ELF-1 (cell line): ENCODE measurements at regions not wholly inside any gene's neighbourhood (a gene's known extent, or its start where the extent isn't known, plus 50 kb on each side); places are given as distances from the start of the nearest gene placed in this dataset.

Source experiments
- DNase-seq: peaks from one replicate; pipeline ENCODE4 v3.0.0-alpha.2; 2016; ENCODE audit warnings: low read depth, low spot score

- no peak for DNase-seq
Measured at GRCh38 chr18:34075963-34076860, 148.5 kb downstream of the NOL4 start.

DNA sequence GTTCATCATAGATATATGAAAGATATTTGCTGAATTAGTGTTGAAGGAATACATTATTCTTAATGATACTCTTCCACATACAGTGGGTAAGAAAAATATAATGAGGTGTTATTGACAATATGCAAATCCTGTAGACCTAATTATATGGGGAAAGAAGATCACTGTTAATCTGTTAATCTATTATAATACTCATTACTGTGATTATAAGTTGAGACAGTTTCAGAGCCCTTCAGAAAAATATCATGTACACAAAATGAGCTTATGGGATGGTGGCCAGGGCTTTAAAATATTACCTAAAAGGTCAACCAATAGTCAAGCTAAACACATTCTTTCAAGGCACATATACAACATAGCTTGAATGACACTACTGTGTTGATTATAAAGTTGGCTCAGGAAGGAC lies 163.5 kb downstream of the NOL4 start:
- no peak for DNase-seq

DNA sequence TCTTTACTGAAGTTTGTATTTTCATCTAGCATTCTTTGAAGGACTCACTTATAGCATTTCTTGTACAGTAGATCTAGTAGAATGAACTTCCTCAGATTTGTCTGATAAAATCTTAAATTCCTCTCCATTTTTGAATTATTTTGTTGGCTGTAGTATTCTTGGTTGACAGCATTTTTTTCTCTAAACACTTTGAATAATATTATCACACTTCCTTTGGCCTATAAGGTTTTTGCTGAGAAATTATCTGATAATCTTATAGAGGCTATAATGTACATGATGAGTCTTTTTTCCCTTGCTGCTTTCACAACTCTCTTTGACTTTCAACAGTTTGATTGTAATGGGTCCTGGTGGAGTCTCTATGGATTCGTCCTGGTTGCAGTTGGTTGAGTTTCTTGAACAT lies 169.5 kb downstream of the NOL4 start:
- DNase-seq, result no peak

- no peak for DNase-seq
Measured at GRCh38 chr18:34050661-34051060, 174.1 kb downstream of the NOL4 start.

- no peak for DNase-seq
Measured at GRCh38 chr18:34049511-34049910, 175.2 kb downstream of the NOL4 start.

DNA sequence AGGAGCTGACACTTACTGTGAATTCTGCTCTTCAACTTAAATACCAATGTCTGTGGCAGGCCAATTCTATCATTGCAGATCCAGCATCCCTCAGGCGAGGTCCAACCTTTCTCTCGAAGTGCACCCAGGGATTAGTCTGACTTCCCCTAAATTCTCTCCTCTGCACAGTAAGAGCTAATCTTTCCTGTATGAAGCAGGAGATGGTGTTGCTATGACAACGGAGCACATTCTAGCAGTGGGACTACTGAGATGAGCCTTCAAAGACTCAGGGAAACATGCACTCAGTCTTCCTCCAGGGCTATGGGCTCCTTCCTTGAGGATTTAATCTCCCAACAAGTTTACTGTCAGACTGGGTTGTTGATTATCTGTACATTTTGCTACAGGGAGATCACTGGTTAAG lies 176.3 kb downstream of the NOL4 start:
- DNase-seq, result no peak

GRCh38 chr18:34042423-34043146 lies 182.1 kb downstream of the NOL4 start:
- no peak for DNase-seq

- no peak for DNase-seq
Measured at GRCh38 chr18:34039611-34040010, 185.1 kb downstream of the NOL4 start.

- DNase-seq, result no peak
Measured at GRCh38 chr18:34039201-34039600, 185.5 kb downstream of the NOL4 start.

GRCh38 chr18:34038086-34038485 lies 186.6 kb downstream of the NOL4 start:
- DNase-seq, result no peak

DNA sequence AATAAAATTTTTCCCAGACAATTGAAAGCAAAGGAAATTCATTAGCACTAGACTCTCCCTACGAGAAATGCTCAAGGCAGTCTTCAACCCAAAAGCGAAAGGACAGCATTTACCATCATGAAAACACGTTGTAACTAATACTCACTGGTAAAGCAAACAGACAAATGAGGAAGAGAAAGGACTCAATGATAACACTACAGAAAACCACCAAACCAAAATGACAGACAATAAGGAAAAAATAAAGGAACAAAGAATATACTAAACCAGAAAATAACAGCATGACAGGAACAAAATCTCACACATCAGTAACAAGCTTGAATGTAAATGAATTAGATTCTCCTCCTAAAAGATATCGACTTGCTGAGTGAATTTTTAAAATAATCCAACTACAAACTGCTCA lies 190.7 kb downstream of the NOL4 start:
- DNase-seq, result no peak

- peak; percentile 32 for DNase-seq
Measured at GRCh38 chr18:34031810-34032209, 192.9 kb downstream of the NOL4 start.

GRCh38 chr18:34028324-34028723 lies 196.4 kb downstream of the NOL4 start:
- no peak for DNase-seq

- DNase-seq, result no peak
Measured at GRCh38 chr18:34025191-34025801, 199.4 kb downstream of the NOL4 start.

DNA sequence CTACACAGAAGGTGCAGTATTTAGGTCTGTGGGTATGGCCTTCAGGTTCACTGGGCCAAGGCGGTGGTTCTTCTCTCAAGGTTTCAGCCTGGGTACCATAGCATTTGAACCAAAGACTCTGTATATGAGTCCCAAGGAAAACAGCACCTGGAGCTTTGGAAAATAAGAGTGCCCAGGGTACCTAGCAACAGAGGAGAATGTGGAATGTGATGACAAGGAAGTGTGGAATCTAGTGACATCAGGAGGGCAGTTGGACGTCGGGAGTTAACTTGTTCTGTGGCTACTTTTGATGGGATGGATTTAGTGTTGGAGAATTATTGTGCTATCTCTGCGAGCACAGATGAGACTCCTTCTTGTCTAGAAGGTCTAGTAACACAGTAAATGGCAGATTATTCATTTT lies 201.2 kb downstream of the NOL4 start:
- peak; percentile 22 for DNase-seq

GRCh38 chr18:34018336-34018735 lies 206.4 kb downstream of the NOL4 start:
- no peak for DNase-seq

GRCh38 chr18:34003687-34004086 lies 221.0 kb downstream of the NOL4 start:
- peak; percentile 11 for DNase-seq

DNA sequence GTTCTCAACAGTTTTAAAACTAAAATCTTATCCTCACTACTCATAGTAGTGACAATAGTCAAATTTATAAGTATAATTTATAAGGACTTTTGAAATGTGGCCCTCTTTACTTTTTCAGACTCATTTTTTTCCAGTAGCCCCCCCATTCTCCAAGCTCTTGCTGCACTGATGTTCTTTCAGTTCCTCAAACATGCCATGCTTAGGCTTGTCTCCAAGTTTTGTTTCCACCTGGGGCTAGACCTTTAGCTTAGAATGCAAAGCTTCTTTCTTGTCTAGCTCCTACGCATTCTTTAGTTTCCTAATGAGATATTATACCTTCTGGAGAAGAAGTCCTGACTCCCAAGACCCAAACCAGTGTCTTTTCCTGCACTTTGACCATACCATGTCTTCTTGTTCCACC lies 222.6 kb downstream of the NOL4 start:
- DNase-seq, result no peak

DNA sequence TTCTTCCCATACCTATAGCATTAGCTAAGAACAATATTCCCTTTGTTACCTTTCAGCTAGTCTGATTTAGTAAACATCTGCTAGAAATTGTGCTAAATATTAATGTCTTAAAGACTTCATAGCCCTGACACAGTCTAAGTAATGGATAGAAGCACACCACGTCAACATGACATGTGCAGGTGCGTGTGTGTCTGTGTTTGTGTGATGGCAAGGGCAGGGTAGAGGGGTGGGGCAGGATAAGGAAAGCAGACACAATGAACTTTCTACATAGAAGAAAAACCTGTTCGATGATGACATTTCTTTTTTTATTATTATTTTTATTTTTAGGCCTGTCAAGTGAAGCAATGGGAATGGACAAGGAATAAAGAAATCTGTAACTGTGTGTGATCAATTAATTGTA lies 223.3 kb downstream of the NOL4 start:
- DNase-seq, result no peak

GRCh38 chr18:33987206-33987605 lies 237.5 kb downstream of the NOL4 start:
- no peak for DNase-seq

DNA sequence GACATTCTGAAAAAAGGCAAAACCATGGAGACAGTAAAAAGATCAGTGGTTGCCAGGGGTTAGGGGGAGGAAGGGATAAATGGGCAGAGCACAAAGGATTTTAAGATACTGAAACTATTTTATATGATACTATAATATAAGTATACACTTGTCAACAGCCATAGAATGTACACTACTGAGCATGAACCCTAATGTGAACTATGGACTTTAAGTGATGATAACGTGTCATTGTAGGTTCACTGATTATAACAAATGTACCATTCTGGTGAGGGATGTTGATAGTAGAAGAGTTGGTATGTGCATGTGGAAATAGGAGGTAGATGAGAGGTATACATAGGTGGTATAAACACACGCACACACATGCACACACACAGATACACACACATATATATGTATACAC lies 241.6 kb downstream of the NOL4 start:
- DNase-seq, result no peak

GRCh38 chr18:33960417-33960816 lies 264.3 kb downstream of the NOL4 start:
- no peak for DNase-seq

GRCh38 chr18:33959609-33960008 lies 265.1 kb downstream of the NOL4 start:
- DNase-seq, result no peak
